GM21423 (cell line): ENCODE measurements at regions not wholly inside any gene's neighbourhood (a gene's known extent, or its start where the extent isn't known, plus 50 kb on each side); places are given as distances from the start of the nearest gene placed in this dataset.

ENCODE experiments used
- ATAC-seq: cut with Tn5 transposase; IDR thresholded peaks from one replicate; pipeline ENCODE4 v1.9.1; 2021; ENCODE audit warnings: mild to moderate bottlenecking, moderate library complexity; ENCODE audit not compliant: unreplicated experiment

GRCh38 chrX:10077425-10078188 lies 79.2 kb upstream of the CLCN4 start:
- no peak for ATAC-seq

GRCh38 chrX:10078266-10078665 lies 78.5 kb upstream of the CLCN4 start:
- no peak for ATAC-seq

GRCh38 chrX:10079231-10079630 lies 77.5 kb upstream of the CLCN4 start:
- no peak for ATAC-seq

- ATAC-seq, result no peak
Observed at GRCh38 chrX:10083809-10084208, 73.0 kb upstream of the CLCN4 start.

GRCh38 chrX:10085223-10085622 lies 71.6 kb upstream of the CLCN4 start:
- peak; percentile 43 for ATAC-seq

- no peak for ATAC-seq
Observed at GRCh38 chrX:10086676-10087075, 70.1 kb upstream of the CLCN4 start.

- no peak for ATAC-seq
Observed at GRCh38 chrX:10087391-10087790, 69.4 kb upstream of the CLCN4 start.

- ATAC-seq, result no peak
Observed at GRCh38 chrX:10089378-10089795, 67.4 kb upstream of the CLCN4 start.

GRCh38 chrX:10090319-10090718 lies 66.5 kb upstream of the CLCN4 start:
- no peak for ATAC-seq

- ATAC-seq, result no peak
Observed at GRCh38 chrX:10095246-10095645, 61.5 kb upstream of the CLCN4 start.

GRCh38 chrX:10095698-10096432 lies 60.9 kb upstream of the CLCN4 start:
- no peak for ATAC-seq

GRCh38 chrX:10098270-10098713 lies 58.5 kb upstream of the CLCN4 start:
- ATAC-seq, result peak; percentile 85

- no peak for ATAC-seq
Observed at GRCh38 chrX:10099411-10099810, 57.4 kb upstream of the CLCN4 start.

GRCh38 chrX:10101269-10101668 lies 55.5 kb upstream of the CLCN4 start:
- no peak for ATAC-seq

GRCh38 chrX:10102046-10102704 lies 54.6 kb upstream of the CLCN4 start:
- ATAC-seq, result no peak

- no peak for ATAC-seq
Observed at GRCh38 chrX:10103023-10103422, 53.8 kb upstream of the CLCN4 start.

- ATAC-seq, result no peak
Observed at GRCh38 chrX:10104958-10105658, 51.7 kb upstream of the CLCN4 start.

GRCh38 chrX:10106806-10107205 lies 50.0 kb upstream of the CLCN4 start:
- peak; percentile 53 for ATAC-seq
